ENCODE measurements at regions not wholly inside any gene's neighbourhood (a gene's known extent, or its start where the extent isn't known, plus 50 kb on each side); places are given as distances from the start of the nearest gene placed in this dataset.

- no peaks in the 10 kb centered on the region for H3K9me3 ChIP-seq
- no peaks in the 10 kb centered on the region for H3K27me3 ChIP-seq
- DNase-seq (ENCODE audit: extremely low spot score in 2 of 2) = no peak
- H3K36me3 ChIP-seq = no peaks in the 10 kb centered on the region
- TF ChIP-seq POLR2A (IDR thresholded peaks at IDR 0.05) = no peak
- TF ChIP-seq POLR2AphosphoS5 (IDR thresholded peaks at IDR 0.05; ENCODE audit: insufficient read depth in 1 of 2, low read depth in 1 of 2) = no peak
- no peak for TF ChIP-seq CTCF (IDR thresholded peaks at IDR 0.05)
- no peak overlapping the region for H3K4me3 ChIP-seq
- no peak overlapping the region for H3K27ac ChIP-seq
- peaks cover 16% of the 10 kb centered on the region for H3K4me1 ChIP-seq
- intact Hi-C loops (cut with DNase I) = no loop called here
These were observed 304.6 kb upstream of the DMRT1 start for GRCh38 chr9:536597-537511.

- intact Hi-C loops (cut with DNase I) = no loop called here
These were observed 298.0 kb upstream of the DMRT1 start for GRCh38 chr9:543478-543877.

GRCh38 chr9:545480-545879 is 296.0 kb upstream of the DMRT1 start:
- intact Hi-C loops (cut with DNase I) = loop anchor here (2.0 kb wide), 1 partner anchor 205 kb away; no protein-coding TSS in a partner anchor
- no peak overlapping the region for H3K27ac ChIP-seq
- H3K9me3 ChIP-seq = no peaks in the 10 kb centered on the region
- H3K4me1 ChIP-seq = peaks cover 18% of the 10 kb centered on the region
- H3K27me3 ChIP-seq = no peaks in the 10 kb centered on the region
- H3K4me3 ChIP-seq = no peak overlapping the region
- H3K36me3 ChIP-seq = no peaks in the 10 kb centered on the region
- no peak for DNase-seq (ENCODE audit: extremely low spot score in 2 of 2)
- no peak for TF ChIP-seq POLR2AphosphoS5 (IDR thresholded peaks at IDR 0.05; ENCODE audit: insufficient read depth in 1 of 2, low read depth in 1 of 2)
- no peak for TF ChIP-seq POLR2A (IDR thresholded peaks at IDR 0.05)
- TF ChIP-seq CTCF (IDR thresholded peaks at IDR 0.05) = no peak

More at GRCh38 chr9:543478-543877, 298.0 kb upstream of the DMRT1 start:
- no peak for DNase-seq (ENCODE audit: extremely low spot score in 2 of 2)
- Histone ChIP-seq H3K36me3 (no peaks in the 10 kb centered on the region), H3K4me3 (no peak overlapping the region), H3K27ac (no peak overlapping the region), H3K4me1 (peaks cover 18% of the 10 kb centered on the region), H3K27me3 (no peaks in the 10 kb centered on the region), H3K9me3 (no peaks in the 10 kb centered on the region)
- no peak for TF ChIP-seq POLR2AphosphoS5 (IDR thresholded peaks at IDR 0.05; ENCODE audit: insufficient read depth in 1 of 2, low read depth in 1 of 2)
- no peak for TF ChIP-seq CTCF (IDR thresholded peaks at IDR 0.05)
- TF ChIP-seq POLR2A (IDR thresholded peaks at IDR 0.05) = no peak

- Histone ChIP-seq H3K9me3 (no peaks in the 10 kb centered on the region), H3K4me3 (no peak overlapping the region), H3K27ac (peak overlapping the region; percentile 51), H3K36me3 (no peaks in the 10 kb centered on the region), H3K27me3 (no peaks in the 10 kb centered on the region), H3K4me1 (peaks cover 18% of the 10 kb centered on the region)
- TF ChIP-seq CTCF (IDR thresholded peaks at IDR 0.05) = no peak
- intact Hi-C loops (cut with DNase I) = no loop called here
- DNase-seq (ENCODE audit: extremely low spot score in 2 of 2) = no peak
These were observed 295.3 kb upstream of the DMRT1 start for GRCh38 chr9:546235-546634.

GRCh38 chr9:546797-547223 is 294.7 kb upstream of the DMRT1 start:
- Histone ChIP-seq H3K4me3 (no peak overlapping the region), H3K9me3 (no peaks in the 10 kb centered on the region), H3K27ac (peak overlapping the region; percentile 51), H3K4me1 (peaks cover 18% of the 10 kb centered on the region), H3K36me3 (no peaks in the 10 kb centered on the region), H3K27me3 (no peaks in the 10 kb centered on the region)
- intact Hi-C loops (cut with DNase I) = no loop called here
- TF ChIP-seq POLR2AphosphoS5 (IDR thresholded peaks at IDR 0.05; ENCODE audit: insufficient read depth in 1 of 2, low read depth in 1 of 2) = peak in 1 of 2 donors; percentile 34
- TF ChIP-seq CTCF (IDR thresholded peaks at IDR 0.05) = no peak
- TF ChIP-seq POLR2A (IDR thresholded peaks at IDR 0.05) = no peak
- no peak for DNase-seq (ENCODE audit: extremely low spot score in 2 of 2)
